AG09309 (cell line): ENCODE measurements at regions not wholly inside any gene's neighbourhood (a gene's known extent, or its start where the extent isn't known, plus 50 kb on each side); places are given as distances from the start of the nearest gene placed in this dataset.

ENCODE experiments used
- DNase-seq: peaks from one replicate; pipeline ENCODE4 v3.0.0-alpha.2; 2010; ENCODE audit warnings: low read depth
- H3K4me3 ChIP-seq: 2 replicates; pipeline ENCODE4 v1.5.1; 2011; ENCODE audit warnings: mild to moderate bottlenecking, low read depth, low read length, moderate library complexity; ENCODE audit not compliant: control insufficient read depth
- TF ChIP-seq, protein P1 (sequence below): IDR thresholded peaks from 2 replicates; pipeline ENCODE4 v1.5.1; 2011; ENCODE audit warnings: mild to moderate bottlenecking, low read depth, low read length, inconsistent platforms; ENCODE audit not compliant: insufficient read depth, control insufficient read depth; ENCODE audit errors: missing control alignments

DNA sequence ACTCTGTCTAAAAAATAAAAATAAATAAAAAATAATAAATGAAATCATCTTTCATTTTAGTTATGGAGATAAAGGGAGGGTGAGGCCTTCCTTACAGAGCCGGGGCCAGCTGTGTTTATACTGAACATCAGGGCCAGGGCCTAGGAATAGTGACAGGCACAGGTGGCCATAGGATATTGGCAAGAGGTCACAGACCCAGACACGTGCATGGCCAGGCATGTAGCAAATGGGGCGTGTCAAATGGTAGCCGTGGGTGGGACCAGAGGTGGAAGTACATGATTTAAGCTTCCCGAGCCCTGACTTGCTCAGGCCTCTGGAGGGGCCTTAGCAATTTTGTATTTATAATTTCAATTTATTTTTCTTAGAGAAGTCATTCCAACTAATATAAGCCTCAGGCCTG is 353.0 kb downstream of the ANKRD30A start:
- TF ChIP-seq, protein P1, sequence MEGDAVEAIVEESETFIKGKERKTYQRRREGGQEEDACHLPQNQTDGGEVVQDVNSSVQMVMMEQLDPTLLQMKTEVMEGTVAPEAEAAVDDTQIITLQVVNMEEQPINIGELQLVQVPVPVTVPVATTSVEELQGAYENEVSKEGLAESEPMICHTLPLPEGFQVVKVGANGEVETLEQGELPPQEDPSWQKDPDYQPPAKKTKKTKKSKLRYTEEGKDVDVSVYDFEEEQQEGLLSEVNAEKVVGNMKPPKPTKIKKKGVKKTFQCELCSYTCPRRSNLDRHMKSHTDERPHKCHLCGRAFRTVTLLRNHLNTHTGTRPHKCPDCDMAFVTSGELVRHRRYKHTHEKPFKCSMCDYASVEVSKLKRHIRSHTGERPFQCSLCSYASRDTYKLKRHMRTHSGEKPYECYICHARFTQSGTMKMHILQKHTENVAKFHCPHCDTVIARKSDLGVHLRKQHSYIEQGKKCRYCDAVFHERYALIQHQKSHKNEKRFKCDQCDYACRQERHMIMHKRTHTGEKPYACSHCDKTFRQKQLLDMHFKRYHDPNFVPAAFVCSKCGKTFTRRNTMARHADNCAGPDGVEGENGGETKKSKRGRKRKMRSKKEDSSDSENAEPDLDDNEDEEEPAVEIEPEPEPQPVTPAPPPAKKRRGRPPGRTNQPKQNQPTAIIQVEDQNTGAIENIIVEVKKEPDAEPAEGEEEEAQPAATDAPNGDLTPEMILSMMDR, result no peak
- H3K4me3 ChIP-seq, result no peak overlapping the region
- no peak for DNase-seq

DNA sequence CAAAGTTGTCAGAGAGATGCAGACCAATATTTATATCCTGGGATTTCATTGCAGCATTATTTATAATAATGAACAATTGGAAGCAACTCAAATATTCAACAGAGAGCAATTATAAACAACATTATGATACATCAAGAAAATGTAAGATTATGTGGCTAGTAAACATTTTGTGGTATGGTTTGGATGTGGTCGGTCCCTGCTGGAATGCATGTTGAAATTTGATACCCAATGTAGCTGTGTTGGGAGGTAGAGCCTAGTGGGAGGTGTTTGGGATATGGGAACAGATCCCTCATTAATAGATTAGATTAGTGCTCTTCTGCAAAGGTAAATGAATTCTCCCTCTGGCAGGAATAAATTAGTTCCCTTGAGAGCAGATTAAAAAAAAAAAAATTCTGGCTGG is 350.9 kb downstream of the ANKRD30A start:
- H3K4me3 ChIP-seq, result no peak overlapping the region
- DNase-seq, result no peak
- TF ChIP-seq, protein P1, result no peak

DNA sequence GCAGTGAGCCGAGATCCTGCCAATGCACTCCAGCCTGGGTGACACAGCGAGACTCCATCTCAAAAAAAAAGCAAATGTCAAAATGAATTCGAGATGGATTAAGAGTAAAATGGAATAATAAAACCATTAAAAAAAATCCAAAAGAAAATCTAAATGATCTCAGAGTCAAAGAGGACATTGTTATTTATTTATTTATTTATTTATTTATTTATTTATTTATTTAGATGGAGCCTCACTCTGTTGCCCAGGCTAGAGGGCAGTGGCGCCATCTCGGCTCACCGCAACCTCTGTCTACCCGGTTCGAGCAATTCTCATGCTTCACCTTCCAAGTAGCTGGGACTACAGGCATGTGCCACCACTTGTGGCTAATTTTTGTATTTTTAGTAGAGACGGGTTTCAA is 349.2 kb downstream of the ANKRD30A start:
- no peak for DNase-seq
- no peak overlapping the region for H3K4me3 ChIP-seq
- TF ChIP-seq, protein P1, result no peak

DNA sequence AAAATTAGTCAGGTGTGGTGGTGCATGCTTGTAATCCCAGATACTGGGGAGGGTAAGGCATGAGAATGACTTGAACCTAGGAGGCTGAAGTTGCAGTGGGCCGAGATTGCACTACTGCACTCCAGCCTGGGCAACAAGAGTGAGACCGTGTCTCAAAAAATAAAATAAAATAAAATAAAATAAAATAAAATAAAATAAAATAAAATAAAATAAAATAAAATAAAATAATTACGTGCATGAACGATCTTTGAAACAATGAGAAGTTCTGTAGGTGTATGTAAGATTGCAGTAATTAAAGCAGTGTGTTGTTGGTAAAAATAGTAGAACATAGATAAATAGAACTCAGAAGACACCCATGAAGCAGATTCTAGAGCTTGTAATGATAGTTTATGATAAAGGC is 348.5 kb downstream of the ANKRD30A start:
- TF ChIP-seq, protein P1, result no peak
- no peak overlapping the region for H3K4me3 ChIP-seq
- DNase-seq, result no peak

DNA sequence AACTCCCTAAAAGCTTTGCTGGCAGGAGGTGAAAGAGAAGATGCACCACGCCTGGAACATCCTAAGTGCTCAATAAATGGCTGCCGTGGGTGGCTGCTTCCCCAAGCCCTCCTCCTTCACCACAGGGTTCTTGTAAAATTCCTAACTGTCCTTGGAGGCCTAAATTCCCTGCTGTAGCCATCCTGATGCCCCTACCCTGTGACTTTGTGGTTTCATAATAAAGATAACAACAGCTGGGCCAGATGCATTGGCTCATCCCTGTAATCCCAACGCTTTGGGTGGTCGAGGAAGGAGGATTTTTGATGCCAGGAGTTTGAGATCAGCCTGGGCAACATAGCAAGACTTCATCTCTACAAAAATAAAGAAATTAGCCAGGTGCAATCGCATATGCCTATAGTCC is 341.8 kb downstream of the ANKRD30A start:
- TF ChIP-seq, protein P1, result no peak
- no peak overlapping the region for H3K4me3 ChIP-seq
- no peak for DNase-seq

DNA sequence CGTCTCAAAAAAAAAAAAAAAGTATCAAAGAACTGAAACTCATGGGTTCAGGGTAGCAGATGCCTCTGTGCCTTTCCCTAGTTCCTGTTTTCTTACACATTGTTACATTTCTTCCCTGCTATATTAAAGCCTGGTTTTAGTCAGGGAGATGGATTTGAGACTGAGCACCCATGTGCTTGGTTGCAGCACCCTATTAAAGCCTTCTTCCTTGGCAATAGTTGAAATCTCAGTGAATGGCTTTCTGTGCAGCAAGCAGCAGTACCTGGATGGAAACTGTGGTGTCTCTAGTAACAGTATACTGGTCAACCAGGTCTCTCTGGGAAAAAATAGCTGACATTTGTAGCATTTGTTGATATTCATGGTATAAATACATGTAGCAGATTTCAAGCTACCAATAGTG is 331.1 kb downstream of the ANKRD30A start:
- no peak for DNase-seq
- TF ChIP-seq, protein P1, result no peak
- no peak overlapping the region for H3K4me3 ChIP-seq

DNA sequence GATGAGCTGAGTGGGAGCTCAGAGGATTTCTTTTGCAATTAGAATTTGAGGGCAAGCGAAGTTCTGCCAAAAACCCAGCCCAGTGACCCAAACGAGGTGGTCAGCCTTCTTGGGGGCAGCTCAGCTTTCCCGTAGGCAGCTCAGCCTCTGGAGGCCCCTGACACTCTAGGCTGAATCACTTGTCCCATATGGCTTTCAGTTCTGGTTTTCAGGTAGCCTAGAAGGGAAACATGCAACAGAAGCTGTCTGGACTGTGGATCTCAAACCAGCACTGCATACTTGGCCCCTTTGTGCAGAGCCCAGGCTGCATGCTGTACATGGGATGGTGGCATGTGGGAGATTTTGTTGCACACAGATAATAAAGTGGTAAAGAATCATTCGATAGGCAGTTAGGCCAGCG is 322.8 kb downstream of the ANKRD30A start:
- H3K4me3 ChIP-seq, result no peak overlapping the region
- no peak for DNase-seq
- TF ChIP-seq, protein P1, result no peak
